ENCODE measurements at regions not wholly inside any gene's neighbourhood (a gene's known extent, or its start where the extent isn't known, plus 50 kb on each side); places are given as distances from the start of the nearest gene placed in this dataset.

DNA sequence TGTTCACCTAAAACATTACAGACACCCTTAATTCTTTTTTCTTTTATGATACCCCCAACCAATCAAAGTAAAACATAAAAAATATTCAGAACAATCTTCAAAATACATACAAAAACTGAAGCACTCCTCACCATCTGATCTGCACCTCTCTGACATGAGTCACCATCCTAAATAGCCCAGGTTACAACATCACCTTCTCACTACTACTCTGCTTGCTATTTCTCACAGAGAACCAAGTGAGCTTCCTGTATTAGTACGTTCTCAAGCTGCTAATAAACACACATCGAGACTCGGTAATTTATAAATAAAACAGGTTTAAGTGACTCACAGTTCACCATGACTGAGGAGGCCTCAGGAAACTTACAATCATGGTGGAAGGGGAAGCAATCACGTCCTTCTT lies 183.5 kb downstream of the CBLN2 start:
- DNase-seq (ENCODE audit: low read depth) = no peak

GRCh38 chr18:72342933-72343332 lies 201.2 kb downstream of the CBLN2 start:
- no peak for DNase-seq (ENCODE audit: low read depth)

GRCh38 chr18:72339976-72340375 lies 204.2 kb downstream of the CBLN2 start:
- DNase-seq (ENCODE audit: low read depth) = no peak

GRCh38 chr18:72336786-72337185 lies 207.4 kb downstream of the CBLN2 start:
- DNase-seq (ENCODE audit: low read depth) = no peak

DNA sequence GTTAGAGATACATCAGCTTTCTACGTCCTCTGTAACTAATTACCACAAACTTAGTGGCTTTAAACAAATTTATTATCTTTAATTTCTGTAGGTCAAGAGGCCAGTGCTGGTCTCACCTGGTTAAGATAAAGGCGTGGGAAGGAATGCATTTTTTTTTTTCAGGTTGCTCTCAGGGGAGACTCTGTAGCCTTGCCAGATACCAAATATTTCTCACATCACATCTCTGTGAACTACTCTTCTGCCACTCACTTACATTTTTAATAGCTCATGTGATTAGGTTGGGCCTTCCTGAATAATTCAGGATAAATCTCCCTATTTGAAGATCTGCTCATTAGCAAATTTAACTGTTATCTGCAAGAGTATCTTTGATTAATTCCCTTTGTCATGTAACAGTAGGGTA lies 214.6 kb downstream of the CBLN2 start:
- DNase-seq (ENCODE audit: low read depth) = no peak

DNA sequence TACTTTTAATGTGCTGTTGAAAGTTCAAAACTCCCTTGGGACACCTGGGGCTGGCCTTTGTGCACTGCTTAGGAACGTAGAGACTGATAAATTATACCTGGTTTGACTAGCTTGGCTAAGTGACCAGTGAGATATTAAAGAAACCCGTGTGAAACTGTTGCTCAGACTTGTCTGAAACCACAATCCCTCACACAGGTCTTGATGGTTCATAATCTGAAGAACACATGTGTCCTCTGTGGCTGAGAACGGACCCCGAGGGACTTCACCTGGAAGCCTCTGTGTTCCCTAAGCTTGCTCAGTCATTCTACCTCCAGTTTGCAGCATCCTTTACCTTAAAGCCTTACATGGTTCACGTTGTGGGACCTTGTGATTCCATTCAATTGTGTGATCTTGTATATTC lies 218.8 kb downstream of the CBLN2 start:
- DNase-seq (ENCODE audit: low read depth) = no peak

DNA sequence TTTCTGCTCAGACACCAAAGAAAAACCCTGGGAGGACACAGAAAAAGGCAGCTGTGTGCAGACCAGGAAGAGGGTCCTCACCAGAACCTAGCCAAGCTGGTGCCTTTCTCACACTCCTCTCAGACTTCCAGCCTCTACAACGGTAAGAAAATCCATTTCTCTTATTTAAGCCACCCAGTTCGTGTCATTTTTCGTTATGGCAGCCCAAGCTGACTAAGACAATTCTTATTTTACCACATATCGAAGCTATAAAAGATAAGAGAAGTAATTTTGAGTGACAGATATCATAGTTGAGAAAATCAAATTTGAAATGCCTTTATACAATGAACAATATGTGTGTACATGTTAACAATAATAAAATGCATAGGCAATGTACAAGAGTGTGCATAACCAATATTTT lies 219.5 kb downstream of the CBLN2 start:
- DNase-seq (ENCODE audit: low read depth) = no peak

DNA sequence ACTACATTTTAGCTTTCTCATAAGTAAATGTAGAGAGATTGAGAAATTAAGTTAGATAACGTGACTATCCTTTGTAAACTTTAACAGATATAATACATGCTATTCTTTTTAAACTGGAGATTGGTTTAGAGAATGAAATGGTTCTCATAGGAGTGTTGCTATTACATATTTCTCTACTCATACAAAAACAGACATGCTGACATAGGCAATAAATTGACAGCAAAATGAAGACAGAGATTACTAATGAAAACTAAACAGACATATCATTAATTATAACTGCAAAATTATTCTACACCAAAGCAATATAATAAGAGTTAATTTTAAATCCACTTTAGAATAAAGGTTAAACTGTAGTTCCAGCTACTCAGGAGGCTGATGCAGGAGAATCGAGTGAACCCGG lies 227.6 kb downstream of the CBLN2 start:
- DNase-seq (ENCODE audit: low read depth) = no peak

GRCh38 chr18:72283148-72283925 lies 260.8 kb downstream of the CBLN2 start:
- no peak for DNase-seq (ENCODE audit: low read depth)

- DNase-seq (ENCODE audit: low read depth) = no peak
Observed at GRCh38 chr18:72273025-72273424, 271.1 kb downstream of the CBLN2 start.

GRCh38 chr18:72261590-72261989 lies 282.6 kb downstream of the CBLN2 start:
- DNase-seq (ENCODE audit: low read depth) = no peak

DNA sequence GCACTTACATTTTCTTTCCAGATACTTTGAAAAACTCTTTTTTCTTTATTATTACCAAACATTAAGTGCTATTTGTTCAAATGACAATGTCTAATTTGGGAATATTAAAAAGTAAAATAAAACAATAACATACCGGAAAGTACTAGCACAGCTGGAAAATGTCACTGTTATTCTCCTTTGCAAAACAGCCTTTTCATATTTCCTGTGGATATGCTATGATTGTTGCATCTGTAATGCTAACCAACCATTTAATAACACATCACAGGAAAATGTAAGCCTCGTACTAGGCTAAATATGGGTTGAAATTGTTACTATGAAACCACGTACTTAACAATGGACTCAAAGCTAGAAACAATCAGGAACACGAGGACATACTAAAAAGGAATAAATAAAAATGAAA lies 298.1 kb downstream of the CBLN2 start:
- no peak for DNase-seq (ENCODE audit: low read depth)

DNA sequence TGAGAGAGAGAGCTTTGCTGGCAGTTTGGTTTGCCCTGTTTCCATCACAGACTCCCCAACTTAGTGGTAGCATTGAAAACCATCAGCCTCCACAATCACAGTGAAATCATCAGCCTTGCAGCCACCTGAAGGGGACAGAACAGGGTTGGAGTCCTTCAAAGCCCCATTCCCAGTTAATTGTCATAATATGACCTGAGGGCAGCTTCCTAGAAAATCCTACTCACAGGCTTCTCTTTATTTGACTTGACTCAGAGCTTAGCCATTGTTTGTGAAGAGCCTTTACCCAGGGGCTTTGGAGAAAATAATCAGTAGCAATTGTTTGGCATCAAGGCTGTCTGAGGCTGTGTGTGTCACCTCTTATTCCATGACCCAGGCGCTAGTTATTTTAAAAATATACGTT lies 308.7 kb downstream of the CBLN2 start:
- DNase-seq (ENCODE audit: low read depth) = no peak

DNA sequence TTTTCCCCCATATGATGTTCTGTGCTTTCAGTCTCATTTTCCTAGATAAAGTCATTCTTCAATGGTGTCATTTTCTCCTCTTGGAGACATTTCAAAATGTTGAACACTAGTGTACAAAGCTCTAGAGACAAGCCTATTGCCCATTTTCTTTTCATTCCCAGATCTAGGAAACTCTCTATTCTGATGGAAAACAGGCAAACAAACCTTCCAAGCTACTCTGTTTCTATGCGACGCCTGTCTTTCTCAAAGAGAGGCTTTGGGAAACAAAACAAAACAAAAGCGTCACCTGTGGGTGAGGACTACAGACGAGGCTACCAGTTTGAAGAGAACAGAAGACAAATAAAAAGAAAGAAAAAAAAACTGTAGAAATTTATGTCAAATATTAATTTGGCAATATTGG lies 311.0 kb downstream of the CBLN2 start:
- DNase-seq (ENCODE audit: low read depth) = no peak

DNA sequence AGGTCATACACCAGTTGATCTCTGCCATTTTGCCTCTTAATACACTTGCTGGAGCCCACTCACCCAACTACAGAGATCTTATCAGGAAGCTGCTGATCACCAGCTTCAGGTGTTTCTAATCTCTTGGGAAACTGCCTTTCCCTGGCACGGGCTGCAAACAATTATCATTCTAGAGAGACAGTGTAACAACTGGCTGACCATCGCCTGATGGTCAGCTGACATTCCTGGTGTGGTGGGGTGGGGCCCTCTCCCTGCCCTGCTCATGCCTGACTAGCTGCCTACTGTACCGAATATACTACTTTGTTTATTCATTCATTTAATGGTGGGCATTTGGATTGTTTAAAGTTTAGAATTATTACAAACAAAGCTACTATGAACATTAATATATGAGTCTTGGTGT lies 311.5 kb downstream of the CBLN2 start:
- DNase-seq (ENCODE audit: low read depth) = no peak

DNA sequence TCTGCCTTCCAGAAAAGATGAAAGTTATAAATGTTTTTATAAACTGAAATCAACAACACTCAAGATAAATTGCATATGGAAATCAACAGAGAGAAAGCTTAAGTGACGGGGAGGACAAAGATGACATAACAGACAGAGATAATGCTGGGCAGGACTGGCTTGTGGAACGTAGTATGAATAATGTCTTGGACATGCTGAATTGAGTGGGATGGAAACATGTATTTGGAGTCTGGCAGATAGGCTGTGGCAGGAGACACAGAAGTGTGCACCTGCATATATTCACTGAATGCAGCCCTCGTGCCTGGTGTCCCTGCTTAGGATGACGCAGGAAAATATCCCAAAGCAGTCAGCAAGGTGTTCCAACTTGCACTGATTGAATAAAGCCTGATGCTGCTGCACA lies 318.2 kb downstream of the CBLN2 start:
- no peak for DNase-seq (ENCODE audit: low read depth)

DNA sequence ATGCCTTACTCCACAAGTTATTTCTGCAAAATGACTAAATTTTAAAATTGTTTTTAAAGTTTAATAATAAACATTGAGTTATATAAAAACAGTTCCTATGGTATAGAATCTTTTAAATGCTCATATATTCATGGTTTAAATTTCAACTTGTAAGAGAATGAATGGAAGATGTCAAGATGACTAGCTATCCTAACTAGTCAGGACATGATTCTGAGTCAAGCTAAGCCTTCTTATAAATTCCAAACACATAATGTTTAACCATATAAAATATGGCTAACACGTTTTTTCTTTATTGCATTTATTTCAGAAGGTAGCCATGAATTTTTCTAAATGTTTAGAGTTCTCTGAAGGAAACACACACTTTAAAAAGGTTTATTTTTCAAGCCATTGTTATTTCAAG lies 320.4 kb downstream of the CBLN2 start:
- no peak for DNase-seq (ENCODE audit: low read depth)

- no peak for DNase-seq (ENCODE audit: low read depth)
Observed at GRCh38 chr18:72208920-72209676, 335.0 kb downstream of the CBLN2 start.

GRCh38 chr18:72207280-72207679 lies 336.9 kb downstream of the CBLN2 start:
- no peak for DNase-seq (ENCODE audit: low read depth)

- no peak for DNase-seq (ENCODE audit: low read depth)
Observed at GRCh38 chr18:72206814-72207213, 337.3 kb downstream of the CBLN2 start.

DNA sequence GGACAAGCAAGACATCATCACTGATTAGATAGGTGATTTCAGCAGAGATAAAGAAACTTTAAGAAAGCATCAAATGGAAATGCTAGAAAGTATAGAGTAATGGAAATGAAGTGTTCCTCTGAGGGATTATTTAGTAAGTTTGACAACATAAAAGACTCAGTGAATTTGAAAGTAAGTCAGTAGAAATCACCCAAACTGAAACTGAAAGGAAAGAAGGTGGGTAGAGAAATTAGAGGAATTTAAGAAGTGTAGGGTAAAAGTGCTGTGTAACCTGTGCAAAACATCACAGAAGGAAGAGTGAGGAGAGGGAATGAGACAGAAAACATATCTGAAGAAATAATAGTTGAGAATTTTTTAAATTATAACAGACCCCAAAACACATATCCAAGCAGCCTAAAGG lies 343.1 kb downstream of the CBLN2 start:
- no peak for DNase-seq (ENCODE audit: low read depth)

DNA sequence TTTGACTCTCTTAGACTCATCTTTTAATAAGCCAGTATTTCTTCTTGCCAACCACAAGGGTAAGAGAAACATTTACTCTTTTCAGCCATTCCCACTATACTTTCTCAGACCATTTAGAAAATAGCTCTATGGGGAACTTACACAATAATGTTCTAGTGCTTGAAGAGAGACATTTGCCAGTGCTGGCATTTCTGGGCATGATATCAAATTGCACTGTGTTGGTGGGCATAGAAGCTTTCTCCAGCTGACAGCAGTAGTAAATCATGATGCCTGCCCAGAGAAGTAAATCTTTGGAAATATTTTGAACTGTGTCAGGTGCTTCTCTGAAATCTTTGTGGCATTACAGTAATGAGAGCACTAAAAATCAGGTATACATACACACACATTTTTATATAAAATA lies 346.6 kb downstream of the CBLN2 start:
- no peak for DNase-seq (ENCODE audit: low read depth)

DNA sequence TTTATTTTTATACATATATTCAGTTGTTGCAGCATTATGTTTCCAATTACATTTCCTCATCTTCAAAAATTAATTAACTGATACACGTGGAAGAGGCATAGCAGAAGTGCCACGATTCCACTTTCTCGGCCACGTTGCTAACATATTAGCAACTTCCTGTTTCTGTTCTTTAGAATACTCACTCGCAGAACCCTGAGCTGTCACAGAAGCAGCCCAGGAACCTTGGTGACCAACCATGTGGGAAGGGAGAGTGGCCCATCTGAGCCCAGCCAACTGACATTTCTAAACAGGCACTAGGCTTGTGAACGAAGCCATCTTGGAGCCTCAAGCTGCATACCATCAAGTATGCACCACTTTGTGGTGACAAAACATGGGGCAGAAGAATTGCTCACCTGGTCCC lies 350.1 kb downstream of the CBLN2 start:
- no peak for DNase-seq (ENCODE audit: low read depth)

GRCh38 chr18:72187956-72188355 lies 356.2 kb downstream of the CBLN2 start:
- no peak for DNase-seq (ENCODE audit: low read depth)

Data from ELR (cell line).